Trophoblast cell (in vitro differentiated cells and primary cell): ENCODE measurements at regions not wholly inside any gene's neighbourhood (a gene's known extent, or its start where the extent isn't known, plus 50 kb on each side); places are given as distances from the start of the nearest gene placed in this dataset.

ENCODE experiments used
- DNase-seq, 2 donors: peaks; one replicate each; pipeline ENCODE4 v3.0.0-alpha.2; 2016
- H2AFZ ChIP-seq: 2 replicates; pipeline ENCODE4 v1.6.1; 2013; ENCODE audit warnings: low read length, moderate library complexity, mild to moderate bottlenecking; ENCODE audit not compliant: insufficient read depth, poor library complexity
- H2AK5ac ChIP-seq: 2 replicates; pipeline ENCODE4 v1.6.1; 2013; ENCODE audit warnings: mild to moderate bottlenecking, low read length
- H2BK120ac ChIP-seq: 2 replicates; pipeline ENCODE4 v1.6.1; 2013; ENCODE audit warnings: low read length, mild to moderate bottlenecking, moderate library complexity; ENCODE audit not compliant: insufficient read depth, poor library complexity
- H2BK12ac ChIP-seq: 2 replicates; pipeline ENCODE4 v1.6.1; 2013; ENCODE audit warnings: mild to moderate bottlenecking, low read length, moderate library complexity
- H2BK5ac ChIP-seq: 2 replicates; pipeline ENCODE4 v1.6.1; 2013; ENCODE audit warnings: low read length, low read depth, moderate library complexity, mild to moderate bottlenecking; ENCODE audit not compliant: poor library complexity
- H3K14ac ChIP-seq: 2 replicates; pipeline ENCODE4 v1.6.1; 2013; ENCODE audit warnings: mild to moderate bottlenecking, low read length
- H3K18ac ChIP-seq: 2 replicates; pipeline ENCODE4 v1.6.1; 2013; ENCODE audit warnings: mild to moderate bottlenecking, low read length
- H3K23ac ChIP-seq: 2 replicates; pipeline ENCODE4 v1.6.1; 2013; ENCODE audit warnings: low read length
- H3K27ac ChIP-seq: 2 replicates; pipeline ENCODE4 v1.5.1; 2013; ENCODE audit warnings: low read depth, mild to moderate bottlenecking, inconsistent platforms, low read length, moderate library complexity
- H3K27me3 ChIP-seq: 2 replicates; pipeline ENCODE4 v1.6.1; 2013; ENCODE audit warnings: inconsistent platforms, mild to moderate bottlenecking, low read length, moderate library complexity; ENCODE audit not compliant: insufficient read depth
- H3K36me3 ChIP-seq, 2 experiments: 1 replicate in 1 of 2; 2 replicates in 1 of 2; pipeline ENCODE4 v1.6.1; 2013; ENCODE audit warnings: low read length in 2 of 2, mild to moderate bottlenecking in 2 of 2, moderate library complexity in 1 of 2; ENCODE audit not compliant: insufficient read depth in 2 of 2, control insufficient read depth in 1 of 2
- H3K4ac ChIP-seq: 2 replicates; pipeline ENCODE4 v1.6.1; 2013; ENCODE audit warnings: low read depth, mild to moderate bottlenecking, low read length, moderate library complexity
- H3K4me1 ChIP-seq, 2 experiments: 1 replicate in 1 of 2; 2 replicates in 1 of 2; pipeline ENCODE4 v1.6.1; 2013; ENCODE audit warnings: low read length in 2 of 2, mild to moderate bottlenecking in 2 of 2, moderate library complexity in 1 of 2; ENCODE audit not compliant: insufficient read depth in 2 of 2, control insufficient read depth in 1 of 2
- H3K4me2 ChIP-seq: 2 replicates; pipeline ENCODE4 v1.6.1; 2013; ENCODE audit warnings: inconsistent platforms, mild to moderate bottlenecking, low read length, moderate library complexity
- H3K4me3 ChIP-seq: 2 replicates; pipeline ENCODE4 v1.5.1; 2013; ENCODE audit warnings: mild to moderate bottlenecking, low read depth, low read length, inconsistent platforms
- H3K79me1 ChIP-seq: one replicate; pipeline ENCODE4 v1.6.1; 2013; ENCODE audit warnings: low read length
- H3K79me2 ChIP-seq: 2 replicates; pipeline ENCODE4 v1.6.1; 2013; ENCODE audit warnings: low read length, mild to moderate bottlenecking; ENCODE audit not compliant: control insufficient read depth, insufficient read depth, poor library complexity
- H3K9ac ChIP-seq: 2 replicates; pipeline ENCODE4 v1.6.1; 2013; ENCODE audit warnings: mild to moderate bottlenecking, low read length
- H3K9me3 ChIP-seq: 2 replicates; pipeline ENCODE4 v1.6.1; 2013; ENCODE audit warnings: low read depth, mild to moderate bottlenecking, control low read depth, inconsistent platforms, low read length; ENCODE audit not compliant: insufficient read depth
- H4K12ac ChIP-seq: 2 replicates; pipeline ENCODE4 v1.6.1; 2013; ENCODE audit warnings: low read depth, mild to moderate bottlenecking, low read length, moderate library complexity
- H4K8ac ChIP-seq: 2 replicates; pipeline ENCODE4 v1.6.1; 2013; ENCODE audit warnings: low read depth, mild to moderate bottlenecking, low read length, moderate library complexity
- H4K91ac ChIP-seq: one replicate; pipeline ENCODE4 v1.6.1; 2013; ENCODE audit warnings: low read depth, mild to moderate bottlenecking, low read length, moderate library complexity
- WGBS: extraction: QIAGEN DNeasy Blood & Tissue Kit; methylation state at CpG from one replicate; pipeline ENCODE4 v1.1.7; 2013; ENCODE audit warnings: missing lambda C conversion rate; ENCODE audit not compliant: insufficient read length, insufficient coverage; ENCODE audit errors: extremely low coverage; 5-methylcytosine and 5-hydroxymethylcytosine counted together

DNA sequence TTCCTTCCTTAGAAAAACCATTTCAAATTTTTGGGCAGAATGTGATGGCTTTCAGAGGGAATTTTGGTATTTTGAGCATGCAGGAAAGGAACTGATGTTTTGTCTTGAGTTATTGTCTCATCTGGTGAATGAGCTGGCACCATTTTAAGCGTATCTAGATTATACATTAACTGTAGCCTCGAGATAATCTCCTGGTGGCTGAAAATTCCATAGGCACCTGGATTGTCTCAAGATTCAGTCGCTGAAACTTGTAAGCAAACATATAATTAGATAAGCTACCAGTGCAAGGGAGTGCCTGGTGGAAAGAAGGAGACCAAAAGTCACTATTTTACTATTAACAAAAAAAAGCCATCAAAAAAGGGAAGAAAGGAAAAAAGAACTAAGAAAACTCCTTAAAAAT is 687.8 kb upstream of the DDX18 start:
- H2BK12ac ChIP-seq = no peak overlapping the region
- no peak overlapping the region for H3K4ac ChIP-seq
- no peak overlapping the region for H2BK120ac ChIP-seq
- no peak overlapping the region for H4K12ac ChIP-seq
- H3K18ac ChIP-seq = no peak overlapping the region
- peak overlapping the region; percentile 79 for H3K27ac ChIP-seq
- H3K23ac ChIP-seq = no peak overlapping the region
- peaks cover 4 to 7% of the 10 kb centered on the region in 2 experiments for H3K4me1 ChIP-seq
- peaks cover 7% of the 10 kb centered on the region for H3K79me1 ChIP-seq
- no peak overlapping the region for H4K91ac ChIP-seq
- H3K14ac ChIP-seq = no peak overlapping the region
- no peak overlapping the region for H2BK5ac ChIP-seq
- no peaks in the 10 kb centered on the region for H3K9me3 ChIP-seq
- no peak overlapping the region for H3K9ac ChIP-seq
- no CpG with 5 or more reads among the region's 3 CpGs for WGBS
- H3K36me3 ChIP-seq = peaks cover 2% of the 10 kb centered on the region in 2 experiments
- H3K4me2 ChIP-seq = no peak overlapping the region
- no peak overlapping the region for H4K8ac ChIP-seq
- H2AK5ac ChIP-seq = no peak overlapping the region
- no peak for DNase-seq
- no peak overlapping the region for H3K4me3 ChIP-seq
- no peaks in the 10 kb centered on the region for H3K79me2 ChIP-seq
- H2AFZ ChIP-seq = no peak overlapping the region
- H3K27me3 ChIP-seq = no peaks in the 10 kb centered on the region

DNA sequence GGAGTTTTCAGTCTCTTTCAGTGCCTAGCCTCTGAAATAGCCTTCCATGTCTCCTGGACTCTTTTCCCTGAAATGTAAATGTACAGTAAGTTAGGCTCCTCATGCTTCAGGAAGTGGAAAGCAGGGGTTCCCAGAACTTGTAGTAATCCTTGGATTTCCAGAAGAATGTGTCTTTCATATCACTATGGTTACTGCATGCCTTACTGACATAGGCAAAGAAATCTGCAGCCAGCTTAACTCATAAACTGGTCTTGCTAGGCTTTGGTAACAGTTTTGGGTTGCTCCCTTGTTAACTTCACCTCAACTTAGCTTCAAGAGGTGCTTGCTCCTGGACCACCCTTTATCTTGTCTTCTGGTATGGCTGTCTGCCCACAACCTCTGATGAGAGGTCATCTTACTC is 686.8 kb upstream of the DDX18 start:
- Histone ChIP-seq H3K9me3 (no peaks in the 10 kb centered on the region), H3K4ac (no peak overlapping the region), H3K4me1 (peaks cover 4 to 7% of the 10 kb centered on the region in 2 experiments), H3K79me2 (no peaks in the 10 kb centered on the region), H3K18ac (no peak overlapping the region), H3K9ac (no peak overlapping the region), H4K12ac (no peak overlapping the region), H4K91ac (peak overlapping the region; percentile 53), H3K4me3 (no peak overlapping the region), H2AK5ac (no peak overlapping the region), H3K27ac (peak overlapping the region; percentile 83), H2AFZ (no peak overlapping the region), H3K4me2 (no peak overlapping the region), H4K8ac (peak overlapping the region; percentile 2), H2BK5ac (peak overlapping the region; percentile 81), H2BK12ac (peak overlapping the region; percentile 1), H3K23ac (no peak overlapping the region), H2BK120ac (peak overlapping the region; percentile 82), H3K27me3 (no peaks in the 10 kb centered on the region), H3K79me1 (peaks cover 7% of the 10 kb centered on the region), H3K36me3 (peaks cover 2% of the 10 kb centered on the region in 2 experiments), H3K14ac (peak overlapping the region; percentile 2)
- DNase-seq = no peak

- WGBS = no CpG with 5 or more reads among the region's 1 CpG
- H3K27me3 ChIP-seq = no peaks in the 10 kb centered on the region
- H4K12ac ChIP-seq = no peak overlapping the region
- no peak overlapping the region for H2BK12ac ChIP-seq
- H3K9ac ChIP-seq = no peak overlapping the region
- H3K27ac ChIP-seq = peak overlapping the region; percentile 83
- peak overlapping the region; percentile 82 for H2BK120ac ChIP-seq
- H3K14ac ChIP-seq = no peak overlapping the region
- no peak overlapping the region for H4K91ac ChIP-seq
- H3K4me3 ChIP-seq = no peak overlapping the region
- H3K18ac ChIP-seq = no peak overlapping the region
- H3K4ac ChIP-seq = no peak overlapping the region
- peak overlapping the region; percentile 28 for H3K4me2 ChIP-seq
- H3K4me1 ChIP-seq = peaks cover 4 to 7% of the 10 kb centered on the region in 2 experiments
- H3K36me3 ChIP-seq = peaks cover 2% of the 10 kb centered on the region in 2 experiments
- H3K9me3 ChIP-seq = no peaks in the 10 kb centered on the region
- H3K79me1 ChIP-seq = peaks cover 7% of the 10 kb centered on the region
- DNase-seq = no peak
- no peak overlapping the region for H2AFZ ChIP-seq
- no peak overlapping the region for H4K8ac ChIP-seq
- H3K23ac ChIP-seq = no peak overlapping the region
- H2AK5ac ChIP-seq = no peak overlapping the region
- peak overlapping the region; percentile 9 for H2BK5ac ChIP-seq
- no peaks in the 10 kb centered on the region for H3K79me2 ChIP-seq
Measured at GRCh38 chr2:117128461-117128860, 686.0 kb upstream of the DDX18 start.

DNA sequence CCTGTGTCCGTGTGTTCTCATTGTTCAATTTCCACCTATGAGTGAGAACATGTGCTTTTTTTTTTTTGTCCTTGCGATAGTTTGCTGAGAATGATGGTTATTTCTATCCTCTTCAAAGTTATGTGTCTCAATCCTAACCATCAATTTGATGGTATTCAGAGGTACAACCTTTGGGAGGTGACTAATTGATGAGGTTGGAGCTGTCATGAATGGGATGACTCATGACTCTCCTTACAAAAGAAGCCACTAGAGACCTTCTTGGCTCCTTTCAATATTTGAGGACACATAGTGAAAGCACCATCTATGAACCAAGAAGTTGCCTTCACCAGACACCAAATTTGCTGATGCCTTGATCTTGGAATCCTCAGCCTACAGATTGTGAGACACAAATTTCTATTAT is 677.1 kb upstream of the DDX18 start:
- Histone ChIP-seq H3K4me2 (no peak overlapping the region), H2BK120ac (no peak overlapping the region), H4K91ac (no peak overlapping the region), H3K9me3 (no peaks in the 10 kb centered on the region), H3K27ac (no peak overlapping the region), H3K23ac (no peak overlapping the region), H3K14ac (no peak overlapping the region), H3K36me3 (no peaks in the 10 kb centered on the region), H3K18ac (no peak overlapping the region), H2BK12ac (no peak overlapping the region), H3K4me3 (no peak overlapping the region), H3K4me1 (no peaks in the 10 kb centered on the region), H4K8ac (no peak overlapping the region), H3K4ac (no peak overlapping the region), H3K79me2 (no peaks in the 10 kb centered on the region), H2AK5ac (no peak overlapping the region), H3K9ac (no peak overlapping the region), H3K27me3 (no peaks in the 10 kb centered on the region), H3K79me1 (no peaks in the 10 kb centered on the region), H2BK5ac (no peak overlapping the region), H2AFZ (no peak overlapping the region), H4K12ac (no peak overlapping the region)
- no peak for DNase-seq
- WGBS = no CpG with 5 or more reads among the region's 2 CpGs
